ENCODE measurements at regions not wholly inside any gene's neighbourhood (a gene's known extent, or its start where the extent isn't known, plus 50 kb on each side); places are given as distances from the start of the nearest gene placed in this dataset.

- Histone ChIP-seq H3K9ac (ENCODE audit: insufficient read depth, low read depth, low read length) (no peak overlapping the region), H2AFZ (ENCODE audit: low read length) (no peak overlapping the region), H3K9me3 (ENCODE audit: low read length) (no peaks in the 10 kb centered on the region), H3K4me2 (ENCODE audit: low read depth, low read length) (no peak overlapping the region), H3K27me3 (ENCODE audit: control insufficient read depth in 1 of 2, insufficient read depth in 2 of 2, low read length in 2 of 2) (no peaks in the 10 kb centered on the region), H3K36me3 (replicated peaks in 1 of 2; ENCODE audit: control insufficient read depth in 1 of 2, insufficient read depth in 2 of 2, low read length in 2 of 2) (no peaks in the 10 kb centered on the region), H3K4me3 (replicated peaks in 1 of 3; ENCODE audit: insufficient read depth in 1 of 3, low read depth in 2 of 3, low read length in 3 of 3) (no peak overlapping the region), H4K20me1 (ENCODE audit: insufficient read depth, low read length) (no peaks in the 10 kb centered on the region), H3K79me2 (ENCODE audit: insufficient read depth, low read length) (no peaks in the 10 kb centered on the region), H3K4me1 (ENCODE audit: insufficient read depth, low read length) (peaks cover 14% of the 10 kb centered on the region), H3K27ac (ENCODE audit: extremely low read length, insufficient read depth, low read length) (no peak overlapping the region)
- in situ Hi-C loops (cut with HindIII; ENCODE audit: extremely low pct_ligation_motif_present, low pct_unique_long_range_greater_than_20kb): loop anchor here (5.0 kb wide), 1 partner anchor 268 kb away; the partner anchor contains the start of gene THBS1
- ChIA-PET POLR2A (interaction anchor here (1.0 to 2.2 kb wide), 2 partner anchors 40 to 266 kb away, joined by 3 to 12 read pairs; partner anchors contain the start of gene THBS1), CTCF (ENCODE audit: low intra/inter-chr PET ratio, low total read pairs) (interaction anchor here (0.9 to 2.0 kb wide), 2 partner anchors 266 to 267 kb away, joined by 4 to 8 read pairs; partner anchors contain the start of gene THBS1)
- 93% methylated on average over 1 of the region's 1 CpG for WGBS (ENCODE audit: low lambda C conversion rate)
- no TSS peak for BruUV-seq (replicated peaks)
- TF ChIP-seq ADNP (CRISPR knock-in tag; IDR thresholded peaks at IDR 0.05) (no peak), ZSCAN31 (CRISPR knock-in tag; IDR thresholded peaks at IDR 0.05; ENCODE audit: low read depth) (no peak), MXI1 (IDR thresholded peaks at IDR 0.05; ENCODE audit: borderline replicate concordance, low read depth, low read length) (no peak), ZNF292 (CRISPR knock-in tag; IDR thresholded peaks at IDR 0.05; ENCODE audit: borderline replicate concordance, low read depth) (no peak)
- FAIRE-seq (no peak), ATAC-seq (no peak), DNase-seq (ENCODE audit: low spot score) (no peak)
- intact Hi-C loops (cut with micrococcal nuclease; ENCODE audit: unreplicated experiment): loop anchor here (1.0 to 5.0 kb wide), 3 partner anchors 141 to 267 kb away; partner anchors contain the start of gene THBS1
Observed at GRCh38 chr15:39313881-39314280, 267.0 kb upstream of the THBS1 start.

GRCh38 chr15:39315206-39315850, 265.6 kb upstream of the THBS1 start:
- no peak for DNase-seq (ENCODE audit: low spot score)
- H3K4me2 ChIP-seq (ENCODE audit: low read depth, low read length): no peak overlapping the region
- ChIA-PET CTCF (ENCODE audit: low intra/inter-chr PET ratio, low total read pairs) (no interaction called here), POLR2A (interaction anchor here (1.7 kb wide), 1 partner anchor 265 kb away, joined by 4 read pairs; the partner anchor contains the start of gene THBS1)
- no peak for ATAC-seq
- TF ChIP-seq SRSF1 (optimal IDR thresholded peaks at IDR 0.05; ENCODE audit: low read depth, low read length) (no peak), TCF7 (IDR thresholded peaks at IDR 0.05; ENCODE audit: low read depth) (no peak)
- BruUV-seq (replicated peaks): no TSS peak
- in situ Hi-C loops (cut with HindIII; ENCODE audit: extremely low pct_ligation_motif_present, low pct_unique_long_range_greater_than_20kb) (no loop called here), intact Hi-C loops (cut with micrococcal nuclease; ENCODE audit: unreplicated experiment) (no loop called here)
- H3K36me3 ChIP-seq (replicated peaks in 1 of 2; ENCODE audit: control insufficient read depth in 1 of 2, insufficient read depth in 2 of 2, low read length in 2 of 2): no peaks in the 10 kb centered on the region
- H3K79me2 ChIP-seq (ENCODE audit: insufficient read depth, low read length): no peaks in the 10 kb centered on the region
- peaks cover 6% of the 10 kb centered on the region for H3K9me3 ChIP-seq (ENCODE audit: low read length)
- H3K9ac ChIP-seq (ENCODE audit: insufficient read depth, low read depth, low read length): no peak overlapping the region
- FAIRE-seq: no peak
- no peaks in the 10 kb centered on the region for H3K27me3 ChIP-seq (ENCODE audit: control insufficient read depth in 1 of 2, insufficient read depth in 2 of 2, low read length in 2 of 2)
- no peak overlapping the region for H3K4me3 ChIP-seq (replicated peaks in 1 of 3; ENCODE audit: insufficient read depth in 1 of 3, low read depth in 2 of 3, low read length in 3 of 3)
- 56% methylated on average over 1 of the region's 1 CpG for WGBS (ENCODE audit: low lambda C conversion rate)
- no peak overlapping the region for H3K27ac ChIP-seq (ENCODE audit: extremely low read length, insufficient read depth, low read length)
- H2AFZ ChIP-seq (ENCODE audit: low read length): no peak overlapping the region
- peaks cover 14% of the 10 kb centered on the region for H3K4me1 ChIP-seq (ENCODE audit: insufficient read depth, low read length)
- H4K20me1 ChIP-seq (ENCODE audit: insufficient read depth, low read length): no peaks in the 10 kb centered on the region
